ENCODE measurements at regions not wholly inside any gene's neighbourhood (a gene's known extent, or its start where the extent isn't known, plus 50 kb on each side); places are given as distances from the start of the nearest gene placed in this dataset.

GRCh38 chr5:1745123-1745795, 54.4 kb downstream of the MRPL36 start:
- no peak for TF ChIP-seq POLR2AphosphoS5 (IDR thresholded peaks at IDR 0.05)
- TF ChIP-seq, protein P1, sequence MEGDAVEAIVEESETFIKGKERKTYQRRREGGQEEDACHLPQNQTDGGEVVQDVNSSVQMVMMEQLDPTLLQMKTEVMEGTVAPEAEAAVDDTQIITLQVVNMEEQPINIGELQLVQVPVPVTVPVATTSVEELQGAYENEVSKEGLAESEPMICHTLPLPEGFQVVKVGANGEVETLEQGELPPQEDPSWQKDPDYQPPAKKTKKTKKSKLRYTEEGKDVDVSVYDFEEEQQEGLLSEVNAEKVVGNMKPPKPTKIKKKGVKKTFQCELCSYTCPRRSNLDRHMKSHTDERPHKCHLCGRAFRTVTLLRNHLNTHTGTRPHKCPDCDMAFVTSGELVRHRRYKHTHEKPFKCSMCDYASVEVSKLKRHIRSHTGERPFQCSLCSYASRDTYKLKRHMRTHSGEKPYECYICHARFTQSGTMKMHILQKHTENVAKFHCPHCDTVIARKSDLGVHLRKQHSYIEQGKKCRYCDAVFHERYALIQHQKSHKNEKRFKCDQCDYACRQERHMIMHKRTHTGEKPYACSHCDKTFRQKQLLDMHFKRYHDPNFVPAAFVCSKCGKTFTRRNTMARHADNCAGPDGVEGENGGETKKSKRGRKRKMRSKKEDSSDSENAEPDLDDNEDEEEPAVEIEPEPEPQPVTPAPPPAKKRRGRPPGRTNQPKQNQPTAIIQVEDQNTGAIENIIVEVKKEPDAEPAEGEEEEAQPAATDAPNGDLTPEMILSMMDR (IDR thresholded peaks at IDR 0.05), result no peak
